ENCODE measurements at regions not wholly inside any gene's neighbourhood (a gene's known extent, or its start where the extent isn't known, plus 50 kb on each side); places are given as distances from the start of the nearest gene placed in this dataset.

- no peak for TF ChIP-seq POLR2A (IDR thresholded peaks at IDR 0.05)
- TF ChIP-seq, protein P1, sequence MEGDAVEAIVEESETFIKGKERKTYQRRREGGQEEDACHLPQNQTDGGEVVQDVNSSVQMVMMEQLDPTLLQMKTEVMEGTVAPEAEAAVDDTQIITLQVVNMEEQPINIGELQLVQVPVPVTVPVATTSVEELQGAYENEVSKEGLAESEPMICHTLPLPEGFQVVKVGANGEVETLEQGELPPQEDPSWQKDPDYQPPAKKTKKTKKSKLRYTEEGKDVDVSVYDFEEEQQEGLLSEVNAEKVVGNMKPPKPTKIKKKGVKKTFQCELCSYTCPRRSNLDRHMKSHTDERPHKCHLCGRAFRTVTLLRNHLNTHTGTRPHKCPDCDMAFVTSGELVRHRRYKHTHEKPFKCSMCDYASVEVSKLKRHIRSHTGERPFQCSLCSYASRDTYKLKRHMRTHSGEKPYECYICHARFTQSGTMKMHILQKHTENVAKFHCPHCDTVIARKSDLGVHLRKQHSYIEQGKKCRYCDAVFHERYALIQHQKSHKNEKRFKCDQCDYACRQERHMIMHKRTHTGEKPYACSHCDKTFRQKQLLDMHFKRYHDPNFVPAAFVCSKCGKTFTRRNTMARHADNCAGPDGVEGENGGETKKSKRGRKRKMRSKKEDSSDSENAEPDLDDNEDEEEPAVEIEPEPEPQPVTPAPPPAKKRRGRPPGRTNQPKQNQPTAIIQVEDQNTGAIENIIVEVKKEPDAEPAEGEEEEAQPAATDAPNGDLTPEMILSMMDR (IDR thresholded peaks at IDR 0.05) = no peak
- H3K9me3 ChIP-seq = no peaks in the 10 kb centered on the region
- DNase-seq = no peak
- no peak overlapping the region for H3K27ac ChIP-seq
- H3K36me3 ChIP-seq = no peaks in the 10 kb centered on the region
- H3K4me3 ChIP-seq = no peak overlapping the region
- intact Hi-C loops (cut with DNase I; ENCODE audit: low total_unique reads) = no loop called here
- H3K4me1 ChIP-seq = no peaks in the 10 kb centered on the region
- no peaks in the 10 kb centered on the region for H3K27me3 ChIP-seq
These were observed 132.9 kb upstream of the ANK3 start for GRCh38 chr10:60522617-60523016.

- intact Hi-C loops (cut with DNase I; ENCODE audit: low total_unique reads) = no loop called here
- Histone ChIP-seq H3K27me3 (no peaks in the 10 kb centered on the region), H3K36me3 (no peaks in the 10 kb centered on the region), H3K4me1 (no peaks in the 10 kb centered on the region), H3K27ac (no peak overlapping the region), H3K4me3 (no peak overlapping the region), H3K9me3 (no peaks in the 10 kb centered on the region)
- no peak for DNase-seq
- TF ChIP-seq, protein P1 (IDR thresholded peaks at IDR 0.05) = no peak
These were observed 132.3 kb upstream of the ANK3 start for GRCh38 chr10:60521974-60522405.

- no peak overlapping the region for H3K4me3 ChIP-seq
- TF ChIP-seq, protein P1 (IDR thresholded peaks at IDR 0.05) = no peak
- no peak for TF ChIP-seq POLR2A (IDR thresholded peaks at IDR 0.05)
- H3K27ac ChIP-seq = no peak overlapping the region
- no peaks in the 10 kb centered on the region for H3K9me3 ChIP-seq
- H3K4me1 ChIP-seq = no peaks in the 10 kb centered on the region
- intact Hi-C loops (cut with DNase I; ENCODE audit: low total_unique reads) = no loop called here
- no peaks in the 10 kb centered on the region for H3K36me3 ChIP-seq
- no peak for DNase-seq
- no peaks in the 10 kb centered on the region for H3K27me3 ChIP-seq
These were observed 129.1 kb upstream of the ANK3 start for GRCh38 chr10:60518745-60519144.

DNA sequence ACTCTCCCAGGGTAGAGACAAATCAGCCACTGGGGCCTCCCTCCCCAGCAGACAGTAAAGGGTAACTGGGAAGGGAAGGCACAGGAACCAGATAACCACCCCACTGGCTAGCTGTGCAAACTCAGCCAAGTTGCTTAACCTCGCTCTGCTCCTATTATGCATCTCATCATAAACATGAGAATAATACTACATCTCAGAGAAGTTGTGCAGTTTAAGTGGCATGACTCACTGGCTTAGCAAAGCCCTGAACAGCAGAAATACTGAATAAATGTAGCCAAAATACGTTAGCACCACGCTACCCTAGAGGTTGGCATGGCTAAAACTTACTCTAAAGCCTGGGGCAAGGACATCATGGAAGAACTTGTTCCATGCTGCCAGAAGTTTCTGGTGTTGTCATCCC is 128.1 kb upstream of the ANK3 start:
- H3K4me3 ChIP-seq = no peak overlapping the region
- TF ChIP-seq, protein P1 (IDR thresholded peaks at IDR 0.05) = no peak
- TF ChIP-seq POLR2A (IDR thresholded peaks at IDR 0.05) = no peak
- no peaks in the 10 kb centered on the region for H3K27me3 ChIP-seq
- DNase-seq = no peak
- H3K27ac ChIP-seq = no peak overlapping the region
- no peaks in the 10 kb centered on the region for H3K4me1 ChIP-seq
- H3K36me3 ChIP-seq = no peaks in the 10 kb centered on the region
- intact Hi-C loops (cut with DNase I; ENCODE audit: low total_unique reads) = no loop called here
- no peaks in the 10 kb centered on the region for H3K9me3 ChIP-seq

DNA sequence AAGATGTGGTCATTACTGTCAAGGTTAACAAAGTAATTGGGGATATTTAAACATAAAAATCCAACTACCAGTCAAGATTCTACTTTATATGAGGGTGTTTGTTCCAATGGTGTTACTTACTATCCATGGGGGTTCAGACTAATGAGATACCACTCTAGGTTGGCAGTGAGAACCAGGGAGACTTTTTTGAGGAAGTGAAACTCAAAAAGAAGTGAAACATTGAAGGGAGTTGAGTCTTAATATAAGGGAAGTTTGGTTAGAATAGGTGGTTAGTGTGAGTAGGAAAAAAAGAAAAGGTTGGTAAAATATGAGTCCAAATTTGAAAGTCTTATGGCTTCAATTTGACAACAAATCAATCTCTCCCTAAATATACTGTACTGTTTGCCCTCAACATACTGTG is 123.6 kb upstream of the ANK3 start:
- intact Hi-C loops (cut with DNase I; ENCODE audit: low total_unique reads) = no loop called here
- H3K4me1 ChIP-seq = no peaks in the 10 kb centered on the region
- no peak overlapping the region for H3K4me3 ChIP-seq
- TF ChIP-seq, protein P1 (IDR thresholded peaks at IDR 0.05) = no peak
- no peak for TF ChIP-seq POLR2A (IDR thresholded peaks at IDR 0.05)
- no peaks in the 10 kb centered on the region for H3K9me3 ChIP-seq
- no peaks in the 10 kb centered on the region for H3K27me3 ChIP-seq
- no peaks in the 10 kb centered on the region for H3K36me3 ChIP-seq
- no peak overlapping the region for H3K27ac ChIP-seq
- DNase-seq = no peak
